Motor neuron (in vitro differentiated cells): ENCODE measurements at regions not wholly inside any gene's neighbourhood (a gene's known extent, or its start where the extent isn't known, plus 50 kb on each side); places are given as distances from the start of the nearest gene placed in this dataset.

Experiments used
- ATAC-seq, 8 experiments: fragments of 200-7000 bp; cut with Tn5 transposase; replicated peaks in 6 of 8; 2 replicates each; pipeline ENCODE4 v1.8.0; 2021; ENCODE audit warnings: mild to moderate bottlenecking in 8 of 8, moderate library complexity in 8 of 8
- H3K27ac ChIP-seq, 2 donors: fragments of 250-450 bp; sonication (Bioruptor Pico); 2 replicates each; pipeline ENCODE4 v1.9.0; 2021; ENCODE audit warnings: antibody characterized with exemption in 2 of 2, mild to moderate bottlenecking in 2 of 2, moderate library complexity in 1 of 2
- H3K4me1 ChIP-seq, 2 donors: fragments of 250-450 bp; sonication (Bioruptor Pico); replicated peaks in 1 of 2; 2 replicates each; pipeline ENCODE4 v1.6.1; 2021; ENCODE audit warnings: antibody characterized with exemption in 2 of 2, mild to moderate bottlenecking in 2 of 2, moderate library complexity in 1 of 2
- H3K4me3 ChIP-seq, 5 donors: fragments of 250-450 bp; sonication (Bioruptor Pico); 2 replicates each; pipeline ENCODE4 v1.9.0; 2021; ENCODE audit warnings: antibody characterized with exemption in 5 of 5, mild to moderate bottlenecking in 5 of 5, moderate library complexity in 4 of 5
- WGBS, 10 experiments: fragments of 450-650 bp; shearing (Covaris generic); methylation state at CpG; one replicate each; pipeline ENCODE4 v1.0.0; 2022; 5-methylcytosine and 5-hydroxymethylcytosine counted together
- in situ Hi-C, 9 experiments: fragments of 400-800 bp; cut with MboI; loops; one replicate each; pipeline ENCODE4 v1.15.0; 2021; ENCODE audit warnings: low sequenced_read_pairs in 9 of 9, low pct_unique_long_range_greater_than_20kb in 2 of 9; ENCODE audit not compliant: unreplicated experiment in 9 of 9

GRCh38 chr21:23977971-23978370 is 1629.3 kb downstream of the MRPL39 start:
- in situ Hi-C loops, result no loop called here
- Histone ChIP-seq H3K4me3 (no peak overlapping the region), H3K27ac (no peak overlapping the region), H3K4me1 (no peaks in the 10 kb centered on the region)
- 0 to 100% (median 43%) methylated on average over 1 to 2 of the region's 2 CpGs for WGBS, 10 experiments
- no peak for ATAC-seq

GRCh38 chr21:23968722-23969647 is 1638.3 kb downstream of the MRPL39 start:
- Histone ChIP-seq H3K4me1 (no peaks in the 10 kb centered on the region), H3K27ac (no peak overlapping the region), H3K4me3 (no peak overlapping the region)
- in situ Hi-C loops, result no loop called here
- peak in 4 of 8 experiments; percentile 62 to 94 (median 82) for ATAC-seq
- 0 to 91% (median 22%) methylated on average over 2 to 12 of the region's 16 CpGs; no CpG with 5 or more reads in 1 of the 10 experiments for WGBS, 10 experiments

DNA sequence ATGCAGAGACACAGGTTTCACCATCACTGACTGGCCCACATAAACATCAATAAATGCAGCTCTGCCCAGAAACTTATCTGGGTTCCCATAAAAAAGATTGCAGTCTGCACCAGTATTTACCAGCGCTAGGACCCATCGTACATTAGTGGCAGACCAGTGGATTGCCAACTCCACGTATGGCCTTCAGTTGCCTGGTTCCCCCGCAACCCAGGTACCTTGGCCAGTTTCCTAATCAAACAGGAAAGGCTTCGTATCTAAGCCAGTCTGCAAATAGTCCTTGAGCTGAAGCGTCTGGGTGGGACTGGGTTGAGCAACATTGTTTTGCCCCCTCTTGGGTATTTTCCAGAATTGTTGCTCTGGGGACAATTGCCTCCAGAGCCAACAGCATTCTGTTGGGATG is 1639.3 kb downstream of the MRPL39 start:
- H3K4me3 ChIP-seq, result no peak overlapping the region
- H3K4me1 ChIP-seq, result no peaks in the 10 kb centered on the region
- no peak for ATAC-seq
- in situ Hi-C loops, result no loop called here
- 0 to 93% (median 80%) methylated on average over 1 to 5 of the region's 6 CpGs; no CpG with 5 or more reads in 5 of the 10 experiments for WGBS, 10 experiments
- H3K27ac ChIP-seq, result no peak overlapping the region

DNA sequence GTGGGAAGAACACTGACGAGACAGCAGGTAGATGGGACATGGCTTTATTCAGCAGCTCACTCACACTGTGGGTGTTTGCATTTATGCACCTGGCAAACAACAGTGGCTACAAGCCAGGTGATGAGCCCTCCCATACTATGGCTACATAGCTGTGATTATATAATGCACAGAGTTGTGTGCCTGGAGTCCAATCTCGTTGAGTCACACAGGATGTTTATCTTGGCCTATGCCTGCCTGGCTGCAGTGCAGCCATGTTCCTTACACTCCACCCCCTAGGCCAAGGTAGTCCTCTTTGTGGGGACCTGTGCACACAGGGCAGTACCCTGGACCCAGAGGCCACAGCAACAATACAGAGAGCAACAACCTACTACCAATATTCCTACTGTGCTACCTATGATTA is 1643.8 kb downstream of the MRPL39 start:
- no peak overlapping the region for H3K27ac ChIP-seq
- no peaks in the 10 kb centered on the region for H3K4me1 ChIP-seq
- in situ Hi-C loops, result no loop called here
- H3K4me3 ChIP-seq, result no peak overlapping the region
- 0 to 100% (median 60%) methylated on average over 1 to 2 of the region's 2 CpGs; no CpG with 5 or more reads in 6 of the 10 experiments for whole genome bisulfite sequencing, 10 experiments
- ATAC-seq, result no peak

GRCh38 chr21:23960769-23961168 is 1646.5 kb downstream of the MRPL39 start:
- no peak overlapping the region for H3K4me3 ChIP-seq
- no peak overlapping the region for H3K27ac ChIP-seq
- 10 to 100% (median 80%) methylated on average over 1 to 2 of the region's 2 CpGs; no CpG with 5 or more reads in 3 of the 10 experiments for WGBS, 10 experiments
- peak in 1 of 8 experiments; percentile 21 for ATAC-seq
- H3K4me1 ChIP-seq, result peaks cover 0 to 5% of the 10 kb centered on the region in 2 donors
- in situ Hi-C loops, result no loop called here

DNA sequence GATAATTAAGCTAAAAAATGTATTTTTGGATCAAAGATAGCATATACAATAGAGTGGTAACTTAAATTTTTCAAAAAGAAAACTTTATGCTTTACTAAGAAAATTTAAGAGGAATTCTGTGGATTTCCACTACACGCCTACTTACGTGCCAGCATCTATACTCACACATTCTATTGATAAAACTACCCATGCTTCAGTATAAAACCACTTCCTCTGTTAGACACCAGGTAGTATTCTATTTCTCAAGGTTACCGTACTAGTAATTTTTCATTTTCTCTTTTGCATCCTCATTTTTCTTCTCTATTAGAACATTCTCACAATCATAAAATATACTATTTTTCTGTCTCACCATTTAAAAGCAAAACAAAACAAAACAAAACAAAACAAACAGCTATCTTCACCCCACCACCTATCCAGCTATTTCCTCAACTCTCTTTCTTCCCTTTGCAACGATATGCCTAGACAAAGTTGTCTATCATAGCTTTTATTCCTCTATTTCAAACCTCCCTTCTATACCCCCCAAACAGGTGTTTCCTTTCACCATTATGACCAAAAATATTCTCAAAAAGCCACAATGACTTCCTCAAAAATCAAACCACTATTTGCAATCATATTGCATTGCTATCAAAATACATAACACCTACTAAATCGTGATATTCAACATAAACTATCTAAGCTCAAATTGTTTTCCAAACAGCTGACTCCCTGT is 1652.0 kb downstream of the MRPL39 start:
- H3K27ac ChIP-seq, result no peak overlapping the region
- in situ Hi-C loops, result no loop called here
- H3K4me1 ChIP-seq, result peaks cover 0 to 5% of the 10 kb centered on the region in 2 donors
- no peak overlapping the region for H3K4me3 ChIP-seq
- no peak for ATAC-seq
- WGBS, 10 experiments, result 18 to 98% (median 61%) methylated on average over 1 to 5 of the region's 5 CpGs

DNA sequence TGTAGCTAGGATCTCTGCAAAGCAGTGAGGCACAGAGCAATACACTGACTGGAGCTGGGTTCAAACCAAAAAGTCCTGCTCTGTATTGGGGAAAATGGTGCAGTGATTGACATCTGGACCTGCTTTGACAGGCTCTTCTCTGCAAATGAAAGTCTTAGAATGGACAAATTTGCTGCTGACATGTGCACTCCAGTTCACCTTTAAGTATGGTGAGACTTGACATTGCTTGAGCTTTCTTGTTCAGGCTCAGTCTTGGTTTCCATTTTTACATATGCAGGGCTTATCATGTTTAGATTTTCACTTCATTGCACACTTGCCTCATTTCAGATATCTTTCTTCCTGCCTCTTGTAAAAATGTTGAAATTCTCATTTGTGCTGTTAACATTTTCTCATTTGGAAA is 1655.0 kb downstream of the MRPL39 start:
- in situ Hi-C loops, result no loop called here
- peaks cover 0 to 5% of the 10 kb centered on the region in 2 donors for H3K4me1 ChIP-seq
- no peak overlapping the region for H3K4me3 ChIP-seq
- no peak overlapping the region for H3K27ac ChIP-seq
- no peak for ATAC-seq

DNA sequence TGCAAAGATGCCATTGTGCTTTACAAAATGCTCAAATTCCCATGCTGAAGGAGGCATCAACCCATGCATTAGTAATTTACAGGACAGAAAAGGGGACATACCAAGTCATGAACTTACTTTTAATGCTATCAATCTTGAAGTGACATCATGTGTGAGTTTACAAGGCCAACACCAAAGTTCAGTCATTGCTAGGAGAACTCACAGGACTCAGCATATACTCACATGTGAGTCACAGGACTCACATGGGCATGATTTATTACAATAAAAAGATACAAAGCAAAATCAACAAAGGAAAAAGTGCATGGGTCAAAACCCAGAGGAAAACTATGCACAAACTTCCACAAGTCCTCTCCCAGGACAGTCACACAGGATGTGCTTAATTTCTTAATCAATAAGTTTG is 1656.0 kb downstream of the MRPL39 start:
- no peak for ATAC-seq
- no peak overlapping the region for H3K27ac ChIP-seq
- H3K4me3 ChIP-seq, result no peak overlapping the region
- peaks cover 0 to under 1% of the 10 kb centered on the region in 2 donors for H3K4me1 ChIP-seq
- in situ Hi-C loops, result no loop called here

DNA sequence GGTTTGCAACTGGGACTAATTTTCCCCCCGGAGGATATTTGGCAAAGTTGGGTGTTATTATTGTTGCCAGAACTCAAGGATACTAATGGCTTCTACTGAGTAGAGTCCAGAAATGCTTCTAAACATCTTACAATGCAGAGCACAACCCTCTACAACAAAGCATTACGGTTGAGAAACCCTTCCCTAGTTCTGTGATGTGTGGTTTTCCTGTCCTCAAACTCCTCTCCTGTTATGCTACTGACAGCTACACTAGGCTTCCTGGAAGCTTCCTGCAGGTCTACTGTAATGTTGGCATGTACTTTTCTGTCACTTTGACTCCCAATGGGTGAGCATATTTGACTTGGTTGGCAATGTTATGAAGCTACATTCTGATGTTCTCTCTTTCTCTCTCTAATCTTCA is 1656.9 kb downstream of the MRPL39 start:
- H3K4me3 ChIP-seq, result no peak overlapping the region
- in situ Hi-C loops, result no loop called here
- WGBS, 10 experiments, result 0 to 100% (median 67%) methylated on average over 1 to 2 of the region's 2 CpGs; no CpG with 5 or more reads in 1 of the 10 experiments
- ATAC-seq, result no peak
- no peak overlapping the region for H3K27ac ChIP-seq
- no peaks in the 10 kb centered on the region for H3K4me1 ChIP-seq

DNA sequence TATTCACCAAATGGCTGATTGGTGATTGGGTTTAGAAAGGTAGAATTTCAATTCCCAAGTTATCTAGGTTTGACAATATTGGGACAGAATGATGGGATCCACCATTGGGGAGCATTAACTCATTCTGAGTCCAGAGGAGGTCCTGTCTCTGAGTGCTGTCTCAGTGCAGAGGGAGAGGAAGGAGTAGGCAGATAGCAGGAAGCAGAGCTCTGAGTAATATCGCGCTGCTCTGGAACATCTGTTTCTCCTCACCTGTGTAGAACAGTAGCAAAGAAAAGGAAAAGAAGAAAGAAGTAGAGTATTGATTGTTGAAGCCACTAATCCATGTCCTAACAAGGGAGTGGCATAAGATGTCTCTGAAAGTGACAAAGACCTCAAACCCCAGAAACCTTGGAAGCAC is 1657.8 kb downstream of the MRPL39 start:
- Histone ChIP-seq H3K27ac (no peak overlapping the region), H3K4me3 (no peak overlapping the region), H3K4me1 (no peaks in the 10 kb centered on the region)
- 0 to 100% (median 100%) methylated on average over 2 of the region's 2 CpGs; no CpG with 5 or more reads in 5 of the 10 experiments for WGBS, 10 experiments
- in situ Hi-C loops, result no loop called here
- ATAC-seq, result no peak

- Histone ChIP-seq H3K27ac (no peak overlapping the region), H3K4me1 (peaks cover 0 to 3% of the 10 kb centered on the region in 2 donors), H3K4me3 (no peak overlapping the region)
- in situ Hi-C loops, result no loop called here
- WGBS, 10 experiments, result 30 to 100% (median 83%) methylated on average over 1 to 3 of the region's 3 CpGs; no CpG with 5 or more reads in 2 of the 10 experiments
- no peak for ATAC-seq
Observed at GRCh38 chr21:23939369-23940065, 1667.8 kb downstream of the MRPL39 start.

GRCh38 chr21:23936991-23937390 is 1670.3 kb downstream of the MRPL39 start:
- Histone ChIP-seq H3K4me1 (peaks cover 0 to 3% of the 10 kb centered on the region in 2 donors), H3K4me3 (no peak overlapping the region), H3K27ac (no peak overlapping the region)
- 0 to 100% (median 66%) methylated on average over 1 to 2 of the region's 2 CpGs; no CpG with 5 or more reads in 1 of the 10 experiments for WGBS, 10 experiments
- ATAC-seq, result no peak
- in situ Hi-C loops, result no loop called here

DNA sequence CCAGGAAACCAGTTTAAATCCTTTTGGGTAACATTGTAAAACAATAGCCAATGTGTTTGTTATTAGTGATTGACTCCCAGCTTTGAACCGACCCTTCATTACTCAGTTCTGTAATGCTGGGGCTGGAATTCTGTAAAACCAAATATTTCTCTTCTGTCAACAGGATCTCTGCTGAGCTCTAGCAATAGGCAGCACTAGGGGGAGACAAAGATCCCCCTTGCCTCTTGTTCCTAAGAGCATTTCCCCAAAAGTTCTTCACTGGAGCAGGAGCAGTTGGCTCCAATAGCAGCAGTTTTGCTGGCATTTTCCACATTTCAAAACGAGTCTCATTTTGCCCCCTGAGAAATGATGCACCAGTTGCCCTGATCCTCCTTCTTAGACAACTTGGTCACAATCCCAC is 1671.1 kb downstream of the MRPL39 start:
- in situ Hi-C loops, result no loop called here
- WGBS, 10 experiments, result 0 to 90% (median 70%) methylated on average over 1 to 2 of the region's 2 CpGs; no CpG with 5 or more reads in 1 of the 10 experiments
- peaks cover 0 to 3% of the 10 kb centered on the region in 2 donors for H3K4me1 ChIP-seq
- ATAC-seq, result no peak
- H3K27ac ChIP-seq, result no peak overlapping the region
- no peak overlapping the region for H3K4me3 ChIP-seq
